Suprapubic skin (tissue), 4 donors: ENCODE measurements at regions not wholly inside any gene's neighbourhood (a gene's known extent, or its start where the extent isn't known, plus 50 kb on each side); places are given as distances from the start of the nearest gene placed in this dataset.

Experiments used
- POLR2A ChIP-seq, 2 donors: fragments of 450-650 bp; IDR thresholded peaks; one replicate each; pipeline ENCODE4 v1.6.1; 2017; ENCODE audit warnings: antibody characterized with exemption in 2 of 2, mild to moderate bottlenecking in 2 of 2, moderate library complexity in 2 of 2
- POLR2AphosphoS5 ChIP-seq, 3 donors: sonication (generic); formaldehyde crosslinking; IDR thresholded peaks; one replicate each; pipeline ENCODE4 v1.6.1; 2017; ENCODE audit warnings: antibody characterized with exemption in 3 of 3

DNA sequence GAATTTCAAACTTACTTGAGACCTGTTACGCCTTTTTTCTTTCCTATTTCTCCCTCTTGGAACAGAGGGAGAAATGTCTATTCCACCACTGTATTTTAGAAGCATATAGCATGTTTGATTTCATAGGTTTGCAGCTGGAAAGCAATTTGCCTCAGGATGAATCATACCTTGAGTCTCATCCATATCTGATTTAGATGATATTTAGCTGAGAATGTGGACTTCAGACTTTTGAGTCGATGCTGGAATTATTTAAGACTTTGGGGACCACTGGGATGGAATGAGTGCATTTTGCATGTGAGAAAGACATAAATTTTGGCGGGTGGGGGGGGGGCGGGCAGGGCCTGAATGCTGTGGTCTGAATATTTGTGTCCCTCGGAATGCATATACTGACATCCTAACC lies 67.3 kb upstream of the FOXN2 start:
- no peak for TF ChIP-seq POLR2A (IDR thresholded peaks at IDR 0.05)
- no peak for TF ChIP-seq POLR2AphosphoS5 (IDR thresholded peaks at IDR 0.05)
